ENCODE measurements at regions not wholly inside any gene's neighbourhood (a gene's known extent, or its start where the extent isn't known, plus 50 kb on each side); places are given as distances from the start of the nearest gene placed in this dataset.

DNA sequence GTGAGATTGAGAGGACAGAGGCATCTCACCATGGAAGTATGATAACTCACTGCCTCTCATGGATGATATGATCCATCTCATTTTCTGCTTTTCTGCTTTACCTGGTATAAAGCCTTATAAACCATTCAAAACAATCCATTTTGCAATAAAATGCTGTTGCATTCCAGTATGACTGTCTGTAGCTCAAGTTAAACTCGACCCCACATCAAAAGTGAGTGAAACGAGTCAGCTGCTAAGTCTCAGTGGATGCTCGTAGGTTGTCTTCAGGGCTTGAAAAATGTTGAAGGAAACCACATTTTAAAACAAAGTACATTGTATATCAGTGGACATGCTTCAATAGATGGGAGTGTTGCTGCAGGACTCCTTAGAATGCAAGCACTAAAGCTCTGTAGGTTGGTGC is 839.0 kb downstream of the TUSC7 start:
- DNase-seq (ENCODE audit: low read depth), result no peak
- TF ChIP-seq, protein P1, sequence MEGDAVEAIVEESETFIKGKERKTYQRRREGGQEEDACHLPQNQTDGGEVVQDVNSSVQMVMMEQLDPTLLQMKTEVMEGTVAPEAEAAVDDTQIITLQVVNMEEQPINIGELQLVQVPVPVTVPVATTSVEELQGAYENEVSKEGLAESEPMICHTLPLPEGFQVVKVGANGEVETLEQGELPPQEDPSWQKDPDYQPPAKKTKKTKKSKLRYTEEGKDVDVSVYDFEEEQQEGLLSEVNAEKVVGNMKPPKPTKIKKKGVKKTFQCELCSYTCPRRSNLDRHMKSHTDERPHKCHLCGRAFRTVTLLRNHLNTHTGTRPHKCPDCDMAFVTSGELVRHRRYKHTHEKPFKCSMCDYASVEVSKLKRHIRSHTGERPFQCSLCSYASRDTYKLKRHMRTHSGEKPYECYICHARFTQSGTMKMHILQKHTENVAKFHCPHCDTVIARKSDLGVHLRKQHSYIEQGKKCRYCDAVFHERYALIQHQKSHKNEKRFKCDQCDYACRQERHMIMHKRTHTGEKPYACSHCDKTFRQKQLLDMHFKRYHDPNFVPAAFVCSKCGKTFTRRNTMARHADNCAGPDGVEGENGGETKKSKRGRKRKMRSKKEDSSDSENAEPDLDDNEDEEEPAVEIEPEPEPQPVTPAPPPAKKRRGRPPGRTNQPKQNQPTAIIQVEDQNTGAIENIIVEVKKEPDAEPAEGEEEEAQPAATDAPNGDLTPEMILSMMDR (IDR thresholded peaks at IDR 0.05; ENCODE audit: control insufficient read depth, insufficient read depth, low read depth, low read length, missing control alignments), result no peak
- no peak overlapping the region for H3K4me3 ChIP-seq (ENCODE audit: control insufficient read depth, low read depth, low read length)

DNA sequence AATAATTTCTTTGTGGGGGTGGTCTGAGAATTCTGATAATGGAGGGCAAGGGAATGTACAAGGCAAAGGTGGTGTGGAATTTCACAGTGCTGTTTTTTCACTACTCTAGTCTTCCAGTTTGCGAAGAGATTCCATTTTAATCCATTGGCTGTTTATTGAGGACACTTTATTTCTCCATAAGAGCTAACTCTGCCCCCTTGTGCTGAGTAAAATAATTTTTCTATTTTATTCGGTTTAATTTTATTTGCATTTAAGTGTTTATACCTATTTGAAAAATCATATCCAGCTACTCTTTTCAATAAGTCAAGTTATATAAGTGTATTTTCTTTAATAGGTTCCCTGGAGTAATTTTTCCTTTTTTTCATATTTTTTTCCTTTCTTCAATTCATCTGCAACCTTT is 840.1 kb downstream of the TUSC7 start:
- TF ChIP-seq, protein P1 (IDR thresholded peaks at IDR 0.05; ENCODE audit: control insufficient read depth, insufficient read depth, low read depth, low read length, missing control alignments), result no peak
- H3K4me3 ChIP-seq (ENCODE audit: control insufficient read depth, low read depth, low read length), result no peak overlapping the region
- DNase-seq (ENCODE audit: low read depth), result no peak

DNA sequence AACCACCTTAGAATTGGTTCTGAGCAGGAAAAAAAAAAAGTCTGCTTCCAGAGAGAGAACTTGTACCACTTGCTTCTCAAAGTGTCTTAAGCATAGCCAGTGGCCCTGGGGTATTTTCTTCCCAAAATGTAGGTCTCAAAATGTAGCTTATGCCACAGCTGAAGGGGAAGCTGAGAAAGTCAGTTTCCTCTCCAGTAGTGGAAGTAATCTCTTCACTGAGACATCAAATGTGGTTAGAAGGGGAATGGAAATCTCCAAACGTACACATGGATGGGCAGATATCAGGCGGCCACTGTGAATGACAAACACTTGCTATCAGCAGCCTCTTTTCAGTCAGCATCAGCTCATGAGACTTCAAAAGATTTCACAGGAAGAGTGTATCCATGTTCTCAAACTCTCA is 841.2 kb downstream of the TUSC7 start:
- TF ChIP-seq, protein P1 (IDR thresholded peaks at IDR 0.05; ENCODE audit: control insufficient read depth, insufficient read depth, low read depth, low read length, missing control alignments), result no peak
- no peak overlapping the region for H3K4me3 ChIP-seq (ENCODE audit: control insufficient read depth, low read depth, low read length)
- no peak for DNase-seq (ENCODE audit: low read depth)

DNA sequence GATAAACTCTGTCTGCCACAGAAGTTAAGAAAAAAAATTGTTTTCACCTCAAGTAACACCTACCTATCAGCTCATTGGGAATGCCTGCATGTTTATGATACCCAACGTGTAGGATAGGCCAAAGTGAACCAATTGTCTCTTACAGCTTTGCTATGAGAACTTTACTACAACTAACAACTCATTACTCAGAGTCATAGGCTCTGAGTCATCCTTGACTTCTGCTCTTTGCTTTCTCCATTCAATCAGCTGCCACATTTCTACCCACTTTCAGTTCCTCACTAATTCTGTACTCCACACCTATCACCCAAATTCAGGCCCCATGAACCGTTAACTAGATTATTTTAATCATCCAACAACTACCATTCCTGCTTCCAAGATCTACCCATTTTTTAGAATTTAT is 843.9 kb downstream of the TUSC7 start:
- DNase-seq (ENCODE audit: low read depth), result no peak
- TF ChIP-seq, protein P1 (IDR thresholded peaks at IDR 0.05; ENCODE audit: control insufficient read depth, insufficient read depth, low read depth, low read length, missing control alignments), result no peak

DNA sequence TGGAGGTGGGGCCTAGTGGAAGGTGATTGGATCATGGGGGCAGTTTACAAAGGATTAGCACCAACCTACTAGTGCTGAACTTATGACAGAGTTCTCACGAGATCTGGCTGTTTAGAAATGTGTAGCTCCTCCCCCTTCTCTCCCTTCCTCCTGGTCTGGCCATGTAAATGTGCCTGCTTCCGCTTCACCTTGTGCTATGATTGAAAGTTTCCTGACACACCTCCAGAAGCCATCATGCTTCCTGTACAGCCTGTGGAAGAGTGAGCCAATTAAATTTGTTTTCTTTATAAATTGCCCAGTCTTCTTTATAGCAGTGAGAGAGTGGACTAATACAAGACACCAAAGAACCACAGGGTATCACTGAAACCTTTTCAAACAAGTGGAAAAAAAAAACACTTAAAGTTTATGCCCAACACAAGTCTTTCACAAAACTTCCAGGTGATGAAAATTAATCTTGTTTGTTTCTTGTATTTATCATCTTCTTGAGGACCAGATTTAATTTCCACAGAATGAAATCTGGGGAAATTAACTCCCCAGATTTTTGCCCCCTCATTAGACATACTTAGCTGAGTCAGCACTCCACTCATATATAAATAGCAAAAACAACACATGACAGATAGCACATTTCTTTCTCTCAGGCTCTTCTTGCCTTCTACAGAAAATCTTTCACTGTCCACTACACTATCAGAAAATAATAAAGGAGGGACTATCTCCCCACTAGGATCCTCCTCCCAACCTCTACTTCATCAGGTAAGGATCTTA is 847.2 kb downstream of the TUSC7 start:
- TF ChIP-seq, protein P1 (IDR thresholded peaks at IDR 0.05; ENCODE audit: control insufficient read depth, insufficient read depth, low read depth, low read length, missing control alignments), result no peak
- no peak for DNase-seq (ENCODE audit: low read depth)
- no peak overlapping the region for H3K4me3 ChIP-seq (ENCODE audit: control insufficient read depth, low read depth, low read length)

More for the DNA sequence above, 843.9 kb downstream of the TUSC7 start:
- no peak overlapping the region for H3K4me3 ChIP-seq (ENCODE audit: control insufficient read depth, low read depth, low read length)

DNA sequence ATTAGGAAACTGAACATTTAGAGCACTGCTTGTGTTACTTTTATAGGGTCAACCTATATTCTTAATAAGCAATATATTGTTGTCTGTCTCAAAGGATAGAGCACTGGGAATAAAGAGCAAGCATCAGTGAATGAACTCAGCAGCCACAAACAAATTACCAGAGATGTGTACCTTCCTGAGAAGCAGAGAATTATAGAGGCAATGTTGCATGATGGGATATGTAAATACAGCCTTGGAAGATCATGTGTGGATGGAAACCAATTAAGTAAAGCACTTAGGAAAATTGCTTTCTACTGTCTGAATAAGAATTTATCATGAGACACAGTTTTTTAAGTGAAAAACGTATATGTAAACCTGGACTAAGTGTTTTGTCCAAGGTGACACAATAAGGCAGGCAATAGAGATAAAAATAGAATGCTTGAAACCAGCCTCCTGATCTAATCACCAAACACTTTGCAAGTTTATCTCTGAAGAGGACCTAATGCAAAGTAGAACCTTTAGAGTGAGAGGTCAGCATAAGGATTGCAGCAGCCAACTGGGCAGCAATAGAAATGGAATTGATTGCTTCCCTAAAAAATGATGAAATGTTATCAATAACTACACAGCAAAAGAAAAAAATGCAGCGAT is 848.0 kb downstream of the TUSC7 start:
- no peak overlapping the region for H3K4me3 ChIP-seq (ENCODE audit: control insufficient read depth, low read depth, low read length)
- DNase-seq (ENCODE audit: low read depth), result no peak
- TF ChIP-seq, protein P1 (IDR thresholded peaks at IDR 0.05; ENCODE audit: control insufficient read depth, insufficient read depth, low read depth, low read length, missing control alignments), result no peak
